IPS-11a (cell line): ENCODE measurements at regions not wholly inside any gene's neighbourhood (a gene's known extent, or its start where the extent isn't known, plus 50 kb on each side); places are given as distances from the start of the nearest gene placed in this dataset.
"Not testable (repeated sequence)": the region's sequence is repeated elsewhere in the genome, so short reads cannot be mapped to it uniquely, and the experiment has no call there.

Source experiments
- H3K4me3 ChIP-seq: one replicate; pipeline ENCODE4 v1.5.1; 2013; ENCODE audit warnings: low read depth, low read length, control low read depth

DNA sequence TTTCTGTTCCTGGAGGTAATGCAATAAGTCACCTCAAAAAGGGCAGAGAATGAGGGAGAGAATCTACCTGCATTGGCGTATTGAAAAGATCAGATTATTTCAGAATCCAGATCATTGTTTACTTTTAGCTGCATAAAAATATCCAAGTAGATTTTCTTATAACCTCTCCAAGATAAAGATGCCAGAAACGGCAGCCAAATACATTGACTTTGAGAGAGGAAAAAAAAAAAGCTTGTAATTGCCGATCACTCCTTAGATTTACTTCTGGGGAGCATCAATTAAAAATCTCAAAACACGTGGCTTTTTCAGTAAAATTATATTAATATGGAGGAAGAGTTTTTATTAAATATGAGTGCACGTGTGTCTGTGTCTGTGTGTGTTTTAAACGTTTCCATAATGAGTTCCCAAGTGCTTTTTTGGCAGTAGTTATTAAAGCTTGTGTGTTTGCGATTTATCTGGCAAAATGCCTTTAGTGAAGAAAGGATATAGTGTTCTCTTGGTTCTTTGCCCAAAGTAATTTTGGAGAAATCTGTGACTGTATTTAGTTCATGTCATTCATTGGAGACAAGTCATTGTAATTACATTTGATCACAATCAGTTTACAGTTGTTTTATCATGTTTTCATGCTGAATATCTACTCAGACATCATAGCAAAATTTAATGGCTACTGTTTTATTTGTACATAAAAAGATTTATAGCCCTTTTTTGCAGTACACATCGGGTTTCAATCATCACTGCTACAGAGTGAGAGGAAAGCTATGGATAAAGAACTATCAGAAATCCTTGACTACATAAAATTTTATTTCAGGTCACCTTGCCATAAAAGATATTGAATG is 176.1 kb downstream of the TM9SF2 start:
- H3K4me3 ChIP-seq: no peak overlapping the region

DNA sequence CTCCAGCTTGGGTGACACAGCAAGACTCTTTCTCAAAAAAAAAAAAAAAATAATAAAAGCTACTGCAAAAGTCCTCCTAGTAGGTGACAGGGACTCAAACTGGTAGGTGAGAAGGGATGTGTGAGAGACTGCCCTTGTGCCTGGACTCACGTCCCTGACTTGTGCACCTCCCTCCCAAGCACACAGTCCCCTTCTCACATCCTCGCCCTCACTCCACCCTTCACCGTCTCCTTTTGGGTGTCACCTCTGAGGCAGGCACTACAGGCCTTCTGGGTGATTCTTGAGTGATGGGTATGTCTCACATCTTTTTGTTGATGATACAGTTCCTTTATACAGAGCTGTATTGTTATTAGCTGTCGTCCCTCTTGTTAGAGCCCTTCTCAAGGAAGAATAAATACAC is 170.5 kb downstream of the TM9SF2 start:
- H3K4me3 ChIP-seq: no peak overlapping the region

DNA sequence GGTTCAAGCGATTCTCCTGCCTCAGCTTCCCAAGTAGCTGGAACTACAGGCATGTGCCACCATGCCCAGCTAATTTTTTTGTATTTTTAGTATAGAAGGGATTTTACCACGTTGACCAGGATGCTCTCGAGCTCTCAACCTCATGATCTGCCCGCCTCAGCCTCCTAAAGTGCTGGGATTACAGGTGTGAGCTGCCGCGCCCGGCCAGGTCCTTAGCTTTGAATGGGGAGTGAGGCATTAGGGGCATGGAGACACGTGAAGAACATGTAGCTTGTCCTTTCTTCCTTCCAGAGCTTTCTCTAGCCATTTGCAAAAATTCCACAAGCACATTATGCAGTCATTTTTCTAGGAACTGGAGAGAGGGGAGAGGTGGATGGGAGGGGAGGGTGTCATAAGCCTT is 167.8 kb downstream of the TM9SF2 start:
- not testable (repeated sequence) for H3K4me3 ChIP-seq

DNA sequence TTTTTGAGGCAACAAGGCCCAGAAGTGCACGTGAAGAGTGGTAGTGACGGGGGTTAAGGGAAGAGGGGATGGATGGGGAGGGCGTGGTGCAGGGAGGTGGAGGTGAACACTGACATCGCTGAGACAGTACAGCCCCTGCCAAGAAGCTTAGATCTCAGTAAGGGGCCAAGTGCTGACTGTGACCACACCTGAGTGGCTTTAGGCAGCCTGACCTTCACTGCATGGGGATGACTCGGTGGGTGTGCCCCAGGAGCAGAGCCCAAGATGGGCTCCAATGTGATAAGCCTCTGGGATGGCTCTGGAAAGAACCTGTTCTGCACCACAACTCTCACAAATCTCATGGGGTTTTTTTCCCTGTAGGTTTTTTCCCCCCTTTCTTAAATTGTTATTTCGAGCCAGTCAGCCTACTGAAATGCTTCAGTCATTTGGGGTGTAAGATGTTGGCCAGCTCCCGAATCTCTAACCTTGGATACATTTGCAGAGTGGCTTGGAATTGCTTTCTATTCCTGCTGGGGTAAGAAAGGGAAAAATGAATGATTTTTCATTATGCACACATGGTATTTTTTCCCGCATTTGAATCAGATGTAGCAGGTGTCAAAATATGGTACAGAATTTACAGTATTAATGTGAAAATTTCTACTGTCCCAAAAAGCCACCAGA is 165.0 kb downstream of the TM9SF2 start:
- no peak overlapping the region for H3K4me3 ChIP-seq

DNA sequence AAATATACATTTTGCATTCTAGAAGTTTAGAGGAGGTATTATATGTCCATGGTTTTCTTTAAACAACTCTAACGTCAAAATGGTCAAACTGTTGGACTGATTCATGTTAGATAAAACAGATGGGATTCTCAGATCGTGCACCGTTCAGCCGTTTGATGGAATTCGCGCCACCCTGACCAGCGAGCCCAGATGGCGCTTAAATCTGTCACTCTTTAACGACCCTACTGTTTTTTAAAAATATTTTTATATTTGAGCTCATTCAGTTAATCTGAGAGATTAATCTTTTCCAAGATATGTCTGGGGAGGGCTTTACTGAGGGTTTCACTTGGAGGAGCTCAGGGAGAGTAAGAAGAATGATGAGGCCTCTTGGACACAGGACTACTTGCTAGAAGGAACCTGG is 164.4 kb downstream of the TM9SF2 start:
- H3K4me3 ChIP-seq: no peak overlapping the region

- H3K4me3 ChIP-seq: no peak overlapping the region
Observed at GRCh38 chr13:99663908-99664307, 162.6 kb downstream of the TM9SF2 start.

DNA sequence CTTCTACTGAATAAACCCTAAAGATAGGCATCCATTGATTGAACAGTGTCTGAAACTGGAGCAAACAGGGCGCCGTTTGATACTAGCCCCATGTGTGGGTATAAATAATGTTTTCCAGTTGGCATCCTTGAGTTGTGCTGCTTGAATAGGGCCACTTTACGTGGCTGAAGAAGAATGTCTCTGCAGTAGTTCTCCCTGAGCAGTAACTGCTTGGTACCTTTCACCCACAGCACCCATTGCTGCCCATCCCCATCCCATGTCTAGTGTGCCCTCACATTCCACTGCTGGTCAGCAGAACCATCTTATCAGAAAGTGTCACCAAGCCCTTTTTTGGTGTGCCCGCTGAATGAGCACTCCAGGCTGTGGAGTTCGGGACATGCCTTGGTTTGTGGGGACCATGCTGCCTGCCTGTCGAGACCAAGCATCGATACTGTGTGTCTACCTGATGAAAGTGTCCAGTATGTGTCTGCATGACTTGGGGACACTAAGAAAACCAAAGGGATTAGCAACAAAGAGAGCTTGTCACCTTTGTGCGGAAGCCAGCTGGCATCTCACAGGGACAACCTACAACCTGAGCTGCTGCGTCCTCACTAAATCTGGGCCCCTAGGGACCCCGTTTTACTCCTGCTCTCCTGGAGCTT is 162.0 kb downstream of the TM9SF2 start:
- H3K4me3 ChIP-seq: no peak overlapping the region

DNA sequence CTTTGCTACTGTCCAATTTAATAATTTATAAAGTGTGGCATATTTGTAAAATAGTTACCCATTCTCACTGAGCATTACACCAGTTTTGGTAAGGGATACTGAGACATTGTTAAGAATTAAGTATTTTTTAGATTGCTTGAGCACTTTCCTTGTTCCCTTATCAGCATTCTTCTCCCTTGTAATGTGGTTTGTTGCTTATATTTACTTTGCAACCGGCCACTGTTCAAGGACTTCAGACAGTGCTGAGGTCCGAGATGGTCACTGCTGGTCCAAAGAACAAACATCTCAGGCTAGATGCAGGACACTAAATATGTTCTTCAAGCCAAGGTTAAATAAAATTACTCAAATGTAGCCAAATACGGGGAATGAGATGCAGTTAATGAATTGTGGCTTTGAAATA is 161.4 kb downstream of the TM9SF2 start:
- H3K4me3 ChIP-seq: no peak overlapping the region

- H3K4me3 ChIP-seq: no peak overlapping the region
Observed at GRCh38 chr13:99661791-99662190, 160.5 kb downstream of the TM9SF2 start.

- H3K4me3 ChIP-seq: no peak overlapping the region
Observed at GRCh38 chr13:99659866-99660554, 158.7 kb downstream of the TM9SF2 start.

GRCh38 chr13:99659226-99659625 is 158.0 kb downstream of the TM9SF2 start:
- H3K4me3 ChIP-seq: no peak overlapping the region

DNA sequence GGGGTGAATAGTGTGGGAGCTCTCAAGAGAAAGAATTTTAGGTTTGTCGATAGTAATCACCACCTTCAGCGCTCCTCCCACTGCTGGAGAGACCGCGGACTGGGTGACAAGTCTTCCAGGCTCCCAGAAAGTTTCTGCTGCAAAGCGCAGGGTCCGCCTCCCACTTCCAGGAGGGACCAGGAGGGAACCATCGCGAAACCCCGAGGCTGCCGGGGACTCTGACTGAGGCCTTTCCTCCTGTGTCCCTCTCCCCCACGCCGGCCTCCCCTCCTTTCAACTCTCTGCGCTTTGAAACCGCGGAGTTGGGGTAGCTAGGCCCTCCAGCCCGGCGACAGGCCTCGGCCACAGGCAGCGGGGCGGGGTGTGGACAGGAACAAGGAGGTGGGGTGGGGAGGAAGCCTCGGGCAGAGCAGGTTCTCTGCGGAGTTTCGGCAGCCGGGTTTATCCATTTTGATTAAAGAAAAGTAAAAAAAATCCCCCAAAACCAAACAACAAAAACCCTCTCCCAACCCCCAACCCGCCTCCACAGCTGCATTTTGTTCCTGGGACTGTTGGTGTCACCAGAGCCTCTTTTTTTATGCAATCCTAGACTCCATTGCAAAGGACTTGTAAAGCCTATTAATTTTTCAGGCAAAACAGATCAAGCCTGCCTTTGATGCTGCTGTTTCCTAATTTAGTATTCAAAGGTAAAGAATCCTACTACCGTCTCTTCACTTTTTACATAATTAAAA is 157.2 kb downstream of the TM9SF2 start:
- H3K4me3 ChIP-seq: peak overlapping the region; percentile 2

DNA sequence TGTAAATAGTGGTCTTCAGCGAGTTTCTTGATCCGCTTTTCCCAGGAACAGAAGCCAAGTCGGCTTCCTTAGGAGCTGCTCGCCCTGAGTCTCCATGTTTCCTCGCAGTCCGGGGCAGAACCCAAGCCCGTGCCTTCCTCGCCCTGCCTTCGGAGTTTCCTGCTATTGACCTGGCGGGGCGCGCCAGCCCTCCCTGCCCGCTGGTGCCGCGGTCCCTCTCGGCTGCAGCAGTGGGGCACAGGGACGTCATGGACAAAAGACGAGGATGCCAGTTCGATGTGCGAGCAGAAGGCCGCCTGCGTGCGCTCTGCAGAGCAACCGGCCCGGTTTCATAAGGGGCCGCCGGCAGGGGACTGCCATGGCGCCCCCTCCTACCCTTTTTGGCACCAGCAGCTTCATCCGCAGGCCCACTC is 156.6 kb downstream of the TM9SF2 start:
- peak overlapping the region; percentile 2 for H3K4me3 ChIP-seq

- no peak overlapping the region for H3K4me3 ChIP-seq
Observed at GRCh38 chr13:99656844-99657381, 155.6 kb downstream of the TM9SF2 start.

GRCh38 chr13:99656092-99656745 is 154.9 kb downstream of the TM9SF2 start:
- H3K4me3 ChIP-seq: no peak overlapping the region

GRCh38 chr13:99655351-99656091 is 154.2 kb downstream of the TM9SF2 start:
- no peak overlapping the region for H3K4me3 ChIP-seq

- no peak overlapping the region for H3K4me3 ChIP-seq
Observed at GRCh38 chr13:99654076-99654475, 152.8 kb downstream of the TM9SF2 start.

- no peak overlapping the region for H3K4me3 ChIP-seq
Observed at GRCh38 chr13:99653526-99653925, 152.3 kb downstream of the TM9SF2 start.

DNA sequence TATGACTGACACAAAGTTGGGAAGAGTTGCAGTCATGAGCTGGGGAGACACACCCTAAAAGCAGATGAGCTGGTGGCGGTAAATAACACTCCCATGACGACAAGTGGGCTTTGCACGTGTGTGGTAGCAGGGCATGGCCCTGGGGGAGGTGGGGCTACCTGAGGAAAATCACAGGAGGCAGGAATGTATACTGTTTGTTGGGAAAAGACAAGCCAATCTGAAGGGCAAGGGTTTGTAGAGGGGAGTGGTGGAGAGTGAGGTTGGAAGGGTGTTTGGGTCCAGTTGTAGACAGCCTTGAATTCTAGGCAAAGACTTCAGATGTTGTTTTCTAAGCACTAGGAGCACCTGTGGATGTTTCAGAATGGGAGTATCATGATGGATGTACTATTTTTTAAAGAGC is 151.6 kb downstream of the TM9SF2 start:
- no peak overlapping the region for H3K4me3 ChIP-seq
